SK-N-MC (cell line): ENCODE measurements at regions not wholly inside any gene's neighbourhood (a gene's known extent, or its start where the extent isn't known, plus 50 kb on each side); places are given as distances from the start of the nearest gene placed in this dataset.

ENCODE experiments used
- DNase-seq: peaks from one replicate; pipeline ENCODE4 v3.0.0-alpha.2; 2011; ENCODE audit warnings: low read depth, low spot score
- H3K27ac ChIP-seq: fragments of 200-600 bp; sonication (generic); 2 replicates; pipeline ENCODE4 v1.5.1; 2016; ENCODE audit warnings: mixed run types
- H3K36me3 ChIP-seq: fragments of 200-600 bp; sonication (generic); 2 replicates; pipeline ENCODE4 v1.6.1; 2017; ENCODE audit warnings: antibody characterized with exemption, low read length, mixed read lengths; ENCODE audit not compliant: insufficient read depth
- H3K4me3 ChIP-seq: fragments of 200-600 bp; sonication (generic); 2 replicates; pipeline ENCODE4 v1.5.1; 2016
- H3K9ac ChIP-seq: fragments of 200-600 bp; sonication (generic); 2 replicates; pipeline ENCODE4 v1.8.0; 2017; ENCODE audit warnings: mixed run types, mixed read lengths; ENCODE audit not compliant: insufficient read length
- H3K9me3 ChIP-seq: fragments of 200-600 bp; sonication (generic); 2 replicates; pipeline ENCODE4 v1.6.1; 2017; ENCODE audit warnings: low read depth, mild to moderate bottlenecking, antibody characterized with exemption, low read length, moderate library complexity, mixed read lengths
- EZH2 ChIP-seq: fragments of 200-600 bp; sonication (generic); IDR thresholded peaks from one replicate; pipeline ENCODE4 v1.6.1; 2017; ENCODE audit warnings: antibody characterized with exemption
- FOXP2 ChIP-seq: optimal IDR thresholded peaks from 2 replicates; pipeline ENCODE3; 2011; ENCODE audit warnings: mild to moderate bottlenecking, moderate library complexity; ENCODE audit not compliant: insufficient read depth; ENCODE audit errors: extremely low read length, control extremely low read depth
- POLR2AphosphoS5 ChIP-seq: IDR thresholded peaks from 2 replicates; pipeline ENCODE4 v1.6.1; 2012; ENCODE audit warnings: mild to moderate bottlenecking, low read depth, low read length, borderline replicate concordance

- TF ChIP-seq EZH2 = no peak
- TF ChIP-seq POLR2AphosphoS5 = no peak
- TF ChIP-seq FOXP2 = no peak
- H3K36me3 ChIP-seq = no peaks in the 10 kb centered on the region
- H3K4me3 ChIP-seq = no peak overlapping the region
- no peak for DNase-seq
- H3K9ac ChIP-seq = no peak overlapping the region
- H3K9me3 ChIP-seq = no peaks in the 10 kb centered on the region
- no peak overlapping the region for H3K27ac ChIP-seq
Measured at GRCh38 chr5:72698481-72698880, 118.0 kb upstream of the TNPO1 start.

GRCh38 chr5:72697622-72698021 is 118.8 kb upstream of the TNPO1 start:
- Histone ChIP-seq H3K4me3 (no peak overlapping the region), H3K9me3 (no peaks in the 10 kb centered on the region), H3K9ac (no peak overlapping the region), H3K36me3 (no peaks in the 10 kb centered on the region), H3K27ac (no peak overlapping the region)
- DNase-seq = no peak
- no peak for TF ChIP-seq POLR2AphosphoS5
- no peak for TF ChIP-seq EZH2
- TF ChIP-seq FOXP2 = no peak

- no peak for DNase-seq
- Histone ChIP-seq H3K36me3 (no peaks in the 10 kb centered on the region), H3K9me3 (no peaks in the 10 kb centered on the region), H3K27ac (no peak overlapping the region), H3K9ac (no peak overlapping the region), H3K4me3 (no peak overlapping the region)
- TF ChIP-seq POLR2AphosphoS5 (no peak), EZH2 (no peak), FOXP2 (no peak)
Measured at GRCh38 chr5:72695659-72696058, 120.8 kb upstream of the TNPO1 start.

GRCh38 chr5:72694856-72695255 is 121.6 kb upstream of the TNPO1 start:
- no peak for TF ChIP-seq POLR2AphosphoS5
- TF ChIP-seq FOXP2 = no peak
- no peak for TF ChIP-seq EZH2
- H3K27ac ChIP-seq = no peak overlapping the region
- H3K9me3 ChIP-seq = no peaks in the 10 kb centered on the region
- no peak overlapping the region for H3K4me3 ChIP-seq
- H3K9ac ChIP-seq = no peak overlapping the region
- no peaks in the 10 kb centered on the region for H3K36me3 ChIP-seq
- no peak for DNase-seq

- Histone ChIP-seq H3K4me3 (no peak overlapping the region), H3K9ac (no peak overlapping the region), H3K9me3 (no peaks in the 10 kb centered on the region), H3K27ac (no peak overlapping the region), H3K36me3 (no peaks in the 10 kb centered on the region)
- DNase-seq = no peak
- TF ChIP-seq EZH2 (no peak), FOXP2 (no peak), POLR2AphosphoS5 (no peak)
Measured at GRCh38 chr5:72693546-72694205, 122.8 kb upstream of the TNPO1 start.

- Histone ChIP-seq H3K9me3 (no peaks in the 10 kb centered on the region), H3K9ac (no peak overlapping the region), H3K27ac (no peak overlapping the region), H3K4me3 (no peak overlapping the region), H3K36me3 (no peaks in the 10 kb centered on the region)
- no peak for DNase-seq
- TF ChIP-seq EZH2 (no peak), FOXP2 (no peak), POLR2AphosphoS5 (no peak)
Measured at GRCh38 chr5:72692651-72693442, 123.6 kb upstream of the TNPO1 start.

- no peak overlapping the region for H3K4me3 ChIP-seq
- H3K9ac ChIP-seq = no peak overlapping the region
- no peaks in the 10 kb centered on the region for H3K9me3 ChIP-seq
- H3K36me3 ChIP-seq = no peaks in the 10 kb centered on the region
- H3K27ac ChIP-seq = no peak overlapping the region
- no peak for TF ChIP-seq POLR2AphosphoS5
- TF ChIP-seq FOXP2 = no peak
- no peak for TF ChIP-seq EZH2
- no peak for DNase-seq
Measured at GRCh38 chr5:72692231-72692637, 124.2 kb upstream of the TNPO1 start.

GRCh38 chr5:72691751-72692150 is 124.7 kb upstream of the TNPO1 start:
- DNase-seq = no peak
- Histone ChIP-seq H3K27ac (no peak overlapping the region), H3K9ac (no peak overlapping the region), H3K4me3 (no peak overlapping the region), H3K9me3 (no peaks in the 10 kb centered on the region), H3K36me3 (no peaks in the 10 kb centered on the region)
- no peak for TF ChIP-seq FOXP2
- no peak for TF ChIP-seq POLR2AphosphoS5
- TF ChIP-seq EZH2 = no peak

- Histone ChIP-seq H3K9ac (no peak overlapping the region), H3K27ac (no peak overlapping the region), H3K9me3 (no peaks in the 10 kb centered on the region), H3K36me3 (no peaks in the 10 kb centered on the region), H3K4me3 (no peak overlapping the region)
- TF ChIP-seq EZH2 = no peak
- no peak for DNase-seq
Measured at GRCh38 chr5:72688916-72689315, 127.5 kb upstream of the TNPO1 start.
